H9 (cell line): ENCODE measurements at regions not wholly inside any gene's neighbourhood (a gene's known extent, or its start where the extent isn't known, plus 50 kb on each side); places are given as distances from the start of the nearest gene placed in this dataset.

Source experiments
- DNase-seq: peaks from one replicate; pipeline ENCODE4 v3.0.0-alpha.2; 2017
- H2AFZ ChIP-seq: one replicate; pipeline ENCODE4 v1.6.1; 2013; ENCODE audit warnings: mild to moderate bottlenecking, low read length, control low read depth, moderate library complexity
- H2AK5ac ChIP-seq: 2 replicates; pipeline ENCODE4 v1.6.1; 2013; ENCODE audit warnings: low read length, control low read depth, mixed read lengths; ENCODE audit not compliant: insufficient read length
- H2BK120ac ChIP-seq: one replicate; pipeline ENCODE4 v1.6.1; 2013; ENCODE audit warnings: low read depth, mild to moderate bottlenecking, low read length, control low read depth, inconsistent platforms; ENCODE audit not compliant: poor library complexity, severe bottlenecking
- H2BK12ac ChIP-seq: 2 replicates; pipeline ENCODE4 v1.6.1; 2013; ENCODE audit warnings: low read length, control low read depth, mixed read lengths, low read depth; ENCODE audit not compliant: insufficient read length
- H2BK15ac ChIP-seq: 2 replicates; pipeline ENCODE4 v1.6.1; 2013; ENCODE audit warnings: low read depth, low read length, control low read depth
- H2BK20ac ChIP-seq: one replicate; pipeline ENCODE4 v1.6.1; 2013; ENCODE audit warnings: low read depth, mild to moderate bottlenecking, low read length, control low read depth, inconsistent platforms; ENCODE audit not compliant: poor library complexity, severe bottlenecking
- H2BK5ac ChIP-seq: 2 replicates; pipeline ENCODE4 v1.6.1; 2013; ENCODE audit warnings: low read length, control low read depth, mixed read lengths; ENCODE audit not compliant: insufficient read length
- H3K14ac ChIP-seq: 2 replicates; pipeline ENCODE4 v1.6.1; 2013; ENCODE audit warnings: low read length, control low read depth; ENCODE audit not compliant: insufficient read depth
- H3K18ac ChIP-seq: 2 replicates; pipeline ENCODE4 v1.6.1; 2013; ENCODE audit warnings: low read depth, mild to moderate bottlenecking, mixed read lengths, low read length, control low read depth; ENCODE audit not compliant: insufficient read length
- H3K23ac ChIP-seq: 2 replicates; pipeline ENCODE4 v1.6.1; 2013; ENCODE audit warnings: low read length, control low read depth, mixed read lengths, low read depth; ENCODE audit not compliant: insufficient read length
- H3K23me2 ChIP-seq: 2 replicates; pipeline ENCODE4 v1.6.1; 2013; ENCODE audit warnings: low read depth, mild to moderate bottlenecking, mixed read lengths, low read length, control low read depth; ENCODE audit not compliant: insufficient read length, poor library complexity, severe bottlenecking
- H3K27ac ChIP-seq: 2 replicates; pipeline ENCODE4 v1.5.1; 2013; ENCODE audit warnings: low read length, control low read depth, mixed read lengths, low read depth; ENCODE audit not compliant: insufficient read length
- H3K27me3 ChIP-seq: 2 replicates; pipeline ENCODE4 v1.6.1; 2013; ENCODE audit warnings: low read length, control low read depth, inconsistent platforms; ENCODE audit not compliant: insufficient read depth
- H3K4ac ChIP-seq: 2 replicates; pipeline ENCODE4 v1.6.1; 2013; ENCODE audit warnings: low read depth, mild to moderate bottlenecking, control low read depth, inconsistent platforms, low read length, moderate library complexity
- H3K4me1 ChIP-seq: 2 replicates; pipeline ENCODE4 v1.6.1; 2013; ENCODE audit warnings: low read length, control low read depth, inconsistent platforms; ENCODE audit not compliant: insufficient read depth
- H3K4me2 ChIP-seq: 2 replicates; pipeline ENCODE4 v1.6.1; 2013; ENCODE audit warnings: low read length, control low read depth, mixed read lengths; ENCODE audit not compliant: insufficient read length, insufficient read depth
- H3K56ac ChIP-seq: 2 replicates; pipeline ENCODE4 v1.6.1; 2013; ENCODE audit warnings: low read depth, mild to moderate bottlenecking, mixed read lengths, low read length, control low read depth; ENCODE audit not compliant: insufficient read length
- H3K79me1 ChIP-seq: 2 replicates; pipeline ENCODE4 v1.6.1; 2013; ENCODE audit warnings: low read depth, mild to moderate bottlenecking, moderate library complexity, low read length, control low read depth, inconsistent platforms; ENCODE audit not compliant: insufficient read depth, poor library complexity, severe bottlenecking
- H3K79me2 ChIP-seq: 2 replicates; pipeline ENCODE4 v1.6.1; 2013; ENCODE audit warnings: low read length, control low read depth, inconsistent platforms; ENCODE audit not compliant: insufficient read depth
- H3K9ac ChIP-seq: 2 replicates; pipeline ENCODE4 v1.6.1; 2013; ENCODE audit warnings: low read length, control low read depth, mixed read lengths; ENCODE audit not compliant: insufficient read length; ENCODE audit errors: extremely low read depth
- H3K9me3 ChIP-seq: one replicate; pipeline ENCODE4 v1.6.1; 2013; ENCODE audit warnings: low read depth, low read length, inconsistent platforms; ENCODE audit not compliant: control insufficient read depth
- H3T11ph ChIP-seq: one replicate; pipeline ENCODE4 v1.6.1; 2013; ENCODE audit warnings: mild to moderate bottlenecking, low read length, control low read depth, inconsistent platforms
- H4K20me1 ChIP-seq: one replicate; pipeline ENCODE4 v1.6.1; 2013; ENCODE audit not compliant: control insufficient read depth, insufficient read length, insufficient read depth
- H4K5ac ChIP-seq: 2 replicates; pipeline ENCODE4 v1.6.1; 2013; ENCODE audit warnings: low read depth, mild to moderate bottlenecking, mixed read lengths, low read length, control low read depth; ENCODE audit not compliant: insufficient read length
- H4K8ac ChIP-seq: replicated peaks from 2 replicates; pipeline ENCODE4 v1.6.1; 2013; ENCODE audit warnings: low read length, control low read depth, mixed read lengths, low read depth; ENCODE audit not compliant: insufficient read length
- H4K91ac ChIP-seq: 2 replicates; pipeline ENCODE4 v1.6.1; 2013; ENCODE audit warnings: low read depth, mild to moderate bottlenecking, moderate library complexity, mixed read lengths, low read length, control low read depth; ENCODE audit not compliant: insufficient read length
- H3K27ac Mint-ChIP-seq, 3 experiments: 2 replicates in 2 of 3; 3 replicates in 1 of 3; pipeline ENCODE4 v1.8.0; 2020 to 2021; ENCODE audit warnings: mixed read lengths in 3 of 3, mild to moderate bottlenecking in 1 of 3, moderate library complexity in 1 of 3
- H3K27me3 Mint-ChIP-seq: 2 replicates; pipeline ENCODE4 v1.8.0; 2021; ENCODE audit warnings: low read depth, mild to moderate bottlenecking, moderate library complexity, mixed read lengths
- H3K36me3 Mint-ChIP-seq, 3 experiments: 2 replicates in 2 of 3; 3 replicates in 1 of 3; pipeline ENCODE4 v1.8.0; 2020 to 2021; ENCODE audit warnings: low read depth in 3 of 3, mixed read lengths in 3 of 3; ENCODE audit not compliant: insufficient read depth in 1 of 3
- H3K4me1 Mint-ChIP-seq, 2 experiments: 2 replicates each; pipeline ENCODE4 v1.8.0; 2020; ENCODE audit warnings: mixed read lengths in 2 of 2
- H3K4me3 Mint-ChIP-seq, 2 experiments: 2 replicates in 1 of 2; 3 replicates in 1 of 2; pipeline ENCODE4 v1.8.0; 2020 to 2021; ENCODE audit warnings: mild to moderate bottlenecking in 2 of 2, mixed read lengths in 2 of 2, moderate library complexity in 1 of 2
- H3K9me3 Mint-ChIP-seq, 2 experiments: 2 replicates in 1 of 2; 3 replicates in 1 of 2; pipeline ENCODE4 v1.8.0; 2020; ENCODE audit warnings: mild to moderate bottlenecking in 2 of 2, mixed read lengths in 2 of 2, moderate library complexity in 1 of 2
- CTCF ChIP-seq: fragments of 200-600 bp; sonication (generic); conservative IDR thresholded peaks from 3 replicates; pipeline ENCODE4 v1.8.0; 2021; ENCODE audit warnings: antibody characterized with exemption, mild to moderate bottlenecking
- WGBS: extraction: QIAGEN DNeasy Blood & Tissue Kit; methylation state at CpG from one replicate; pipeline ENCODE4 v1.1.7; 2013; ENCODE audit warnings: missing lambda C conversion rate, low lambda C conversion rate, mixed read lengths; ENCODE audit not compliant: insufficient read length; ENCODE audit errors: extremely low coverage; 5-methylcytosine and 5-hydroxymethylcytosine counted together

GRCh38 chr4:123522646-123523045, 126.1 kb downstream of the SPRY1 start:
- no peak overlapping the region for H3K56ac ChIP-seq
- no peaks in the 10 kb centered on the region for H3K23me2 ChIP-seq
- H3T11ph ChIP-seq = no peak overlapping the region
- no peak overlapping the region for H4K5ac ChIP-seq
- H2AFZ ChIP-seq = no peak overlapping the region
- H3K79me1 ChIP-seq = no peaks in the 10 kb centered on the region
- H2AK5ac ChIP-seq = no peak overlapping the region
- H3K4me3 Mint-ChIP-seq = no peak overlapping the region
- H4K8ac ChIP-seq = no peak overlapping the region
- no peak for TF ChIP-seq CTCF
- H3K36me3 Mint-ChIP-seq = no peaks in the 10 kb centered on the region
- no CpG with 5 or more reads among the region's 3 CpGs for WGBS
- no peak overlapping the region for H2BK12ac ChIP-seq
- H3K23ac ChIP-seq = no peak overlapping the region
- no peak overlapping the region for H2BK120ac ChIP-seq
- H3K9ac ChIP-seq = no peak overlapping the region
- H2BK15ac ChIP-seq = no peak overlapping the region
- no peak overlapping the region for H4K91ac ChIP-seq
- no peak for DNase-seq
- no peak overlapping the region for H2BK5ac ChIP-seq
- no peak overlapping the region for H3K27ac ChIP-seq
- H3K4me2 ChIP-seq = no peak overlapping the region
- H2BK20ac ChIP-seq = no peak overlapping the region
- H3K18ac ChIP-seq = no peak overlapping the region
- peaks cover 9 to 12% of the 10 kb centered on the region in 2 experiments for H3K4me1 Mint-ChIP-seq
- H4K20me1 ChIP-seq = no peaks in the 10 kb centered on the region
- H3K79me2 ChIP-seq = no peaks in the 10 kb centered on the region
- H3K14ac ChIP-seq = no peak overlapping the region
- H3K27me3 Mint-ChIP-seq = no peaks in the 10 kb centered on the region
- H3K4ac ChIP-seq = no peak overlapping the region
- no peaks in the 10 kb centered on the region for H3K4me1 ChIP-seq
- no peaks in the 10 kb centered on the region for H3K27me3 ChIP-seq
- no peaks in the 10 kb centered on the region for H3K9me3 Mint-ChIP-seq
- H3K9me3 ChIP-seq = no peaks in the 10 kb centered on the region
- no peak overlapping the region for H3K27ac Mint-ChIP-seq
